Stimulated activated naive B cell treated with anti-CD40 and anti-IgM and Interleukin-4, amounts not matched to agents 10 μg/mL and 1 μg/mL and 100 μg/mL, for 72 hours (primary cell): ENCODE measurements at regions not wholly inside any gene's neighbourhood (a gene's known extent, or its start where the extent isn't known, plus 50 kb on each side); places are given as distances from the start of the nearest gene placed in this dataset.

ENCODE experiments used
- ATAC-seq, 2 donors: fragments of 150-1000 bp; cut with Tn5 transposase; replicated peaks; 2 replicates each; pipeline ENCODE4 v1.10.0; 2021; ENCODE audit warnings: moderate library complexity in 1 of 2
- DNase-seq: peaks from one replicate; pipeline ENCODE4 v3.0.0; 2021
- H3K27ac Mint-ChIP-seq: one replicate; pipeline ENCODE4 v1.8.0; 2022; ENCODE audit warnings: mild to moderate bottlenecking, mixed read lengths
- H3K27me3 Mint-ChIP-seq, 2 donors: one replicate each; pipeline ENCODE4 v1.8.0; 2022; ENCODE audit warnings: mixed read lengths in 2 of 2
- H3K36me3 Mint-ChIP-seq, 2 donors: one replicate each; pipeline ENCODE4 v1.8.0; 2022; ENCODE audit warnings: mixed read lengths in 2 of 2, mild to moderate bottlenecking in 1 of 2
- H3K4me1 Mint-ChIP-seq, 2 donors: one replicate each; pipeline ENCODE4 v1.8.0; 2022; ENCODE audit warnings: mixed read lengths in 2 of 2, mild to moderate bottlenecking in 1 of 2
- H3K4me3 Mint-ChIP-seq, 2 donors: one replicate each; pipeline ENCODE4 v1.8.0; 2022; ENCODE audit warnings: mild to moderate bottlenecking in 2 of 2, mixed read lengths in 2 of 2, moderate library complexity in 1 of 2
- H3K9me3 Mint-ChIP-seq, 2 donors: one replicate each; pipeline ENCODE4 v1.8.0; 2022; ENCODE audit warnings: mixed read lengths in 2 of 2, mild to moderate bottlenecking in 1 of 2

- ATAC-seq: peak; percentile 48 to 77
- Mint-ChIP-seq H3K4me1 (peaks cover 4 to 13% of the 10 kb centered on the region in 2 donors), H3K9me3 (no peaks in the 10 kb centered on the region), H3K27me3 (no peaks in the 10 kb centered on the region), H3K4me3 (no peak overlapping the region), H3K36me3 (no peaks in the 10 kb centered on the region), H3K27ac (no peak overlapping the region)
- no peak for DNase-seq
These were observed 51.8 kb upstream of the TEX48 start for GRCh38 chr9:114733816-114734215.

DNA sequence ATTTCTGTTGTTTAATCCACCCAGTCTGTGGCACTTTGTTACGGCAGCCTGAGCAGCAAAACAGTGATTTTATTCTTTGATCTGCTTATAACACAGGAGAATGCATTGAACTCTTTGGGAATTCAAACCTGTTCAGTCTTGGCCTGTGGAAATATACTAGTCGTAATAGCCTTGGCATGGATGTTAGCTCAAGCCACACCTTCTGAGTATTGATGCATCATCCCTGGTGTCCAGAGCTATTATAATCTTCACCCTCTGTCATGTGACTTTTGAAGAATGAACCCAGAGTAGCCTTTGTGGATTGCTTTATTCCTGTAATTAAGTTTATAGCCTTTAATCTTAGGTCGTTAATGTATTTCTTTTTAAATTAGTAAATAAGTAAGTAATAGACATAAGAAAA lies 50.8 kb upstream of the TEX48 start:
- Mint-ChIP-seq H3K4me3 (no peak overlapping the region), H3K36me3 (peaks cover 0 to 4% of the 10 kb centered on the region in 2 donors), H3K9me3 (peaks cover under 1 to 4% of the 10 kb centered on the region in 2 donors), H3K27me3 (no peaks in the 10 kb centered on the region), H3K4me1 (peaks cover 0 to 8% of the 10 kb centered on the region in 2 donors), H3K27ac (no peak overlapping the region)
- DNase-seq (no peak), ATAC-seq (no peak)
